ENCODE measurements at regions not wholly inside any gene's neighbourhood (a gene's known extent, or its start where the extent isn't known, plus 50 kb on each side); places are given as distances from the start of the nearest gene placed in this dataset.
A peak's percentile ranks its signal among the peaks of the same experiment; 100 is the strongest.

DNA sequence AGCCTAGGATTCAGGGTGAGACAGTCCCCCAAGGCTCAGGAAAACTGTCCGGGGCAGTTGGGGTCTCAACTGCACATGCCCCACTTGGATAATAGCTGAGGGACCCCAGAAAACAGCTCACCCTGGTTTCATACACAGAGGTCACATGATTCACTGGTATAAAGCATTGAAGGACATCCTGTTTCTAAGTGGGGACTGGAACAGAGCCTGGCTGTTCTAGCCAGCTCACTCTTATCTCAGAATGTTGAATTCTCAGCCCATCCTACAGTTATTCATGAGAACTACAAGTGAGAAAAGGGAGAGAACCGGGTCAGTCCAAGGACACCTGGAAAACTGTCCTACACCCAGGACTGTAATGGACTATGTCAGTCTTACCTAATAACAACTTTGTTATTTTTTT lies 170.9 kb downstream of the FGF1 start:
- ATAC-seq (peak; percentile 20), DNase-seq (no peak)
- Histone ChIP-seq H3K36me3 (no peaks in the 10 kb centered on the region), H3K27me3 (no peaks in the 10 kb centered on the region), H3K4me1 (peaks cover 15% of the 10 kb centered on the region), H3K9me3 (no peaks in the 10 kb centered on the region), H3K27ac (no peak overlapping the region), H3K4me3 (no peak overlapping the region)
- intact Hi-C loops (cut with DNase I) = no loop called here
- TF ChIP-seq, protein P1, sequence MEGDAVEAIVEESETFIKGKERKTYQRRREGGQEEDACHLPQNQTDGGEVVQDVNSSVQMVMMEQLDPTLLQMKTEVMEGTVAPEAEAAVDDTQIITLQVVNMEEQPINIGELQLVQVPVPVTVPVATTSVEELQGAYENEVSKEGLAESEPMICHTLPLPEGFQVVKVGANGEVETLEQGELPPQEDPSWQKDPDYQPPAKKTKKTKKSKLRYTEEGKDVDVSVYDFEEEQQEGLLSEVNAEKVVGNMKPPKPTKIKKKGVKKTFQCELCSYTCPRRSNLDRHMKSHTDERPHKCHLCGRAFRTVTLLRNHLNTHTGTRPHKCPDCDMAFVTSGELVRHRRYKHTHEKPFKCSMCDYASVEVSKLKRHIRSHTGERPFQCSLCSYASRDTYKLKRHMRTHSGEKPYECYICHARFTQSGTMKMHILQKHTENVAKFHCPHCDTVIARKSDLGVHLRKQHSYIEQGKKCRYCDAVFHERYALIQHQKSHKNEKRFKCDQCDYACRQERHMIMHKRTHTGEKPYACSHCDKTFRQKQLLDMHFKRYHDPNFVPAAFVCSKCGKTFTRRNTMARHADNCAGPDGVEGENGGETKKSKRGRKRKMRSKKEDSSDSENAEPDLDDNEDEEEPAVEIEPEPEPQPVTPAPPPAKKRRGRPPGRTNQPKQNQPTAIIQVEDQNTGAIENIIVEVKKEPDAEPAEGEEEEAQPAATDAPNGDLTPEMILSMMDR (IDR thresholded peaks at IDR 0.05) = no peak

DNA sequence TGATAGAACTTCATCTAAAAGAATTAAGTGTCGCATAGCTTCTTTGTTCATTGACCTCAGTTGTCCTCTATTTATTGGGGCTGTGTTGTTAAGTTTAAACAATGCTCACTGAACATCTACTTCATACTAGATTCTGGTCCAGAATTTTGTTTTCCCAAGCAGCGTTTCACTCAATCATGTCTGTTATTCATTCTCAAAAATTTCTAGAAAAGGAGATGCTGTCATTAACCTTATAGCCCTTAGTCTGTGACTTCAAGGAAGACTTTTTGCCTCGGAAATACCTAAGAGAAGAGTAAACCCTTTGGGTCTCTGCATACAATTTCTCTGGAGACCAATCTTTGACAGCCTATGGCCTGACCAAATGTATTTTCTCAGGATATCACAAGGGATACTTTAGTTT lies 171.7 kb downstream of the FGF1 start:
- Histone ChIP-seq H3K27ac (no peak overlapping the region), H3K4me3 (no peak overlapping the region), H3K36me3 (no peaks in the 10 kb centered on the region), H3K9me3 (no peaks in the 10 kb centered on the region), H3K27me3 (no peaks in the 10 kb centered on the region), H3K4me1 (peaks cover 15% of the 10 kb centered on the region)
- intact Hi-C loops (cut with DNase I) = no loop called here
- no peak for DNase-seq
- TF ChIP-seq, protein P1 (IDR thresholded peaks at IDR 0.05) = no peak
- no peak for ATAC-seq

DNA sequence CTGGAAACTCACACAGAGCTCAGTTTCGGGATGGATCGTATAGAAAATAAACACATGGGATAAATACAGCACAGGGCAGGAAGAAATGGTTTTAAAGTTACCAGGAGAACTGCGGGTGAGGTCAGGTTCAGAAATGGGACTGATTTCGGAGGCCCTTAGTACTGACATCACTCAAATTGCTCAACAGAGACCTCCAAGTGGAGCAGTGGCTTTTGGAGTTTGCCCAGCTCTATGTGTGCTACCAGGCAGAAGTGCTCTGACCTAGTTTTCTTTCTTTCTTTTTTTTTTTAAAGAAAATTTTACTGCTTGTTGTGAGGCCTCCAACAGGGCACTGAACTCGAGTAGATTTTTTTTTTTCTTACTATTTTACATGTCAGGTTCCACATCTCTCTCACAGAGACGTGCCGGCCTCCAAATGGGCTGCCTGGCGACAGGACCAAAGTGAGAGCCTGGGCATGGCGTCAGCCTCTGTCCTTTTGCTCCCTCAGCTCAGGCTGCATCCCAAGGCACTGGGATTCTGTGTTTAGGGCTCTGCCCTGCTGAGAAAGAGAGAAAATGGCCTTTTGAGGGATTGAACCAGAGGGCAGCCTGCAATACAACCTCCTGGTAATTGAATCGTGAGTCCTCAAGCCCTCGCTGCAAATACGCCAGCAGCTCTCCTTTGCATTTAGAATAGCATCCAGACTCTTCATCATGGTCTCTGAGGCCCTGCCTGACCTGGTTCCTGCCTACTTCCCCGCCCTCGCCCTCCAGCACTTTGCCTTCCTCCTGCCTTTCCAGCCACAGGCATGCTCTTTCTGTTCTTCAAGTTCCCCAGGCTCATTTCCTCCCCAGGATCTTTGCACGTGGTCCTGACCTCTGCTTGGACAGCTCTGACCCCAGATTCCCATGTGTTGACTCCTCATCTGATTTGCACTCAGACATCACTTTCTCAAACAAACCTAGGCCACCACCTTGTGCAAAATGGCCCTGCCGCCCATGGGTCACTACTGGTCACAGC lies 173.5 kb downstream of the FGF1 start:
- TF ChIP-seq, protein P1 (IDR thresholded peaks at IDR 0.05) = no peak
- peak; percentile 74 for ATAC-seq
- Histone ChIP-seq H3K36me3 (no peaks in the 10 kb centered on the region), H3K4me3 (no peak overlapping the region), H3K4me1 (peaks cover 23% of the 10 kb centered on the region), H3K27ac (peak overlapping the region; percentile 3), H3K9me3 (no peaks in the 10 kb centered on the region), H3K27me3 (no peaks in the 10 kb centered on the region)
- no peak for DNase-seq
- intact Hi-C loops (cut with DNase I) = no loop called here

DNA sequence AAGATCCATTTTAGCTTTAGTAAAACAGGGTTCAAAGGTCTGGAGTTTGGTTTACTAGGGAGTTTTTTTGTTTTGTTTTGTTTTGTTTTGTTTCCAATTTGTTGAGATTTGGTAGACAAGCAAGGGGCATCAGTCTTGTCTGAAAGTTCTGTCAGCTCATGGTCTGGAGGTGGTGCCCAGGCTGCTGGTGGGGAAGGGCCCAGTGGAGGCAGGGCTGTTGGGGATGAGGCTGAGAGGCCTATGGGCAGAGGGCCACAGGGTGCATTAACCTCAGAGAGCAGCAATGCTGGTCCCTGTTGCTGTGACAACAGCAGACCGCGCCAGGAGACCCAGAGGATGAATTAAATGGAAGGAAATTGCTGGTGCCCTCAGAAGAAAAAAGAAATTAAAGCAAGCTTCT lies 174.5 kb downstream of the FGF1 start:
- peak overlapping the region; percentile 3 for H3K27ac ChIP-seq
- no peak for DNase-seq
- intact Hi-C loops (cut with DNase I) = no loop called here
- H3K4me3 ChIP-seq = no peak overlapping the region
- H3K9me3 ChIP-seq = no peaks in the 10 kb centered on the region
- H3K4me1 ChIP-seq = peaks cover 23% of the 10 kb centered on the region
- no peaks in the 10 kb centered on the region for H3K36me3 ChIP-seq
- H3K27me3 ChIP-seq = no peaks in the 10 kb centered on the region
- TF ChIP-seq, protein P1 (IDR thresholded peaks at IDR 0.05) = no peak
- ATAC-seq = no peak

DNA sequence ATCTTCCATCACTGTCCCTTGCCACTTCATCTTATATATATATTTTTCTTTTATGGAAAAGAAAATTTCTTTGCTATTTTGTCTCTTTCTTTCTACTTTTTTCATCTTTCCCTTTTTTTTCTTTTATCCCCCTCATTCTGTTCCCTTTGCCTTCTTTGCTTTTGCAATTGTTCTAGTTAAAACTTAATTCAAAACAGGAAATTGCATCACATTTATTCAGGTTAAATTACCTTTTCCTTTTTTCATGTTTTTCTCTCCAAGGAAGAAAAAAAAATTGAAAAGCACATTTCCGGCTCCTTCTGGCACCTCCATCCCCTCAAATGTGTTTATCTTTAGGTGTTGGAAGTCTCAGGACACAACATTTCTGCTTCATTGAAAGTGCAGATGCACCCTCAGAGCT lies 176.9 kb downstream of the FGF1 start:
- ATAC-seq = no peak
- no peak overlapping the region for H3K27ac ChIP-seq

More for the DNA sequence above, 176.9 kb downstream of the FGF1 start:
- H3K27me3 ChIP-seq = no peaks in the 10 kb centered on the region
- TF ChIP-seq, protein P1 (IDR thresholded peaks at IDR 0.05) = no peak
- H3K36me3 ChIP-seq = no peaks in the 10 kb centered on the region
- H3K4me1 ChIP-seq = peaks cover 23% of the 10 kb centered on the region
- H3K9me3 ChIP-seq = no peaks in the 10 kb centered on the region
- intact Hi-C loops (cut with DNase I) = no loop called here
- no peak overlapping the region for H3K4me3 ChIP-seq
- no peak for DNase-seq

All from upper lobe of right lung (tissue), 1 donor.